Activated T-helper 1 cell treated with anti-CD3 and anti-CD28 coated beads, Interleukin-12 subunit alpha, Interleukin-12 subunit beta, Interleukin-2, Interleukin-4 antibody, amounts not matched to agents 30 ng/mL and 10 ng/mL and 1 ng/mL, durations not matched to agents 14 hours and 24 hours and 36 hours (primary cell): ENCODE measurements at regions not wholly inside any gene's neighbourhood (a gene's known extent, or its start where the extent isn't known, plus 50 kb on each side); places are given as distances from the start of the nearest gene placed in this dataset.
"Not testable (repeated sequence)": the region's sequence is repeated elsewhere in the genome, so short reads cannot be mapped to it uniquely, and the experiment has no call there.

ENCODE experiments used
- DNase-seq: peaks from one replicate; pipeline ENCODE4 v3.0.0; 2021; ENCODE audit warnings: low spot score
- H3K27ac Mint-ChIP-seq: one replicate; pipeline ENCODE4 v1.8.0; 2021; ENCODE audit warnings: mild to moderate bottlenecking, mixed read lengths
- H3K27me3 Mint-ChIP-seq: one replicate; pipeline ENCODE4 v1.8.0; 2022; ENCODE audit warnings: mild to moderate bottlenecking, moderate library complexity, mixed read lengths; ENCODE audit not compliant: insufficient read depth
- H3K36me3 Mint-ChIP-seq: one replicate; pipeline ENCODE4 v1.8.0; 2021; ENCODE audit warnings: low read depth, mixed read lengths
- H3K4me1 Mint-ChIP-seq: one replicate; pipeline ENCODE4 v1.8.0; 2021; ENCODE audit warnings: low read depth, mixed read lengths
- H3K4me3 Mint-ChIP-seq: one replicate; pipeline ENCODE4 v1.8.0; 2021; ENCODE audit warnings: mild to moderate bottlenecking, moderate library complexity, mixed read lengths
- H3K9me3 Mint-ChIP-seq: one replicate; pipeline ENCODE4 v1.8.0; 2021; ENCODE audit warnings: mixed read lengths
- intact Hi-C: fragments of 100-400 bp; cut with micrococcal nuclease; formaldehyde crosslinking; loops from one replicate; pipeline ENCODE4 v1.15.1; 2024

- H3K4me1 Mint-ChIP-seq, H3K4me3 Mint-ChIP-seq, H3K27me3 Mint-ChIP-seq, intact Hi-C loops, H3K9me3 Mint-ChIP-seq, H3K27ac Mint-ChIP-seq, DNase-seq, H3K36me3 Mint-ChIP-seq: not testable (repeated sequence)
These were observed 353.2 kb upstream of the EDA2R start for GRCh38 chrX:66992077-66992476.

DNA sequence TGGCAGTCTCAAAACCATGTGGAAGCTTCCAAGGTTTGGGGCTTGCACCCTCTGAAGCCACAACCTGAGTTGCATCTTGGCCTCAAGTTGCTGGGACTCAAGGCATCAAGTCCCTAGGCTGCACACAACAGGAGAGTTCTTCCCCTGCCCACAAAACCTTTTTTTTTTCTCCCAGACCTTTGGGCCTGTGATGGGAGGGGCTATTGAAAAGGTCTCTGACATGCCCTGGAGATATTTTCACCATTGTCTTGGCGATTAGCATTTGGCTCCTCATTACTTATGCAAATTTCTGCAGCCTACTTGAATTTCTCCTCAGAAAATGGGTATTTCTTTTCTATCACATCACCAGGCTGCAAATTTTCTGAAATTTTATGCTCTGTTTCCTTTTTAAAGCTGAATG, 349.5 kb upstream of the EDA2R start:
- Mint-ChIP-seq H3K27ac (no peak overlapping the region), H3K9me3 (peaks cover 3% of the 10 kb centered on the region), H3K27me3 (no peaks in the 10 kb centered on the region), H3K4me1 (no peaks in the 10 kb centered on the region), H3K36me3 (no peaks in the 10 kb centered on the region), H3K4me3 (no peak overlapping the region)
- no peak for DNase-seq
- intact Hi-C loops: no loop called here

GRCh38 chrX:66961665-66962064, 322.8 kb upstream of the EDA2R start:
- Mint-ChIP-seq H3K27me3 (no peaks in the 10 kb centered on the region), H3K9me3 (no peaks in the 10 kb centered on the region)
- no peak for DNase-seq

GRCh38 chrX:66931713-66932112, 292.8 kb upstream of the EDA2R start:
- Mint-ChIP-seq H3K4me1 (no peaks in the 10 kb centered on the region), H3K36me3 (no peaks in the 10 kb centered on the region), H3K4me3 (no peak overlapping the region), H3K27me3 (no peaks in the 10 kb centered on the region), H3K27ac (no peak overlapping the region), H3K9me3 (peaks cover 5% of the 10 kb centered on the region)
- intact Hi-C loops: no loop called here
- DNase-seq: no peak

More at GRCh38 chrX:66961665-66962064, 322.8 kb upstream of the EDA2R start:
- no peaks in the 10 kb centered on the region for H3K36me3 Mint-ChIP-seq
- no peaks in the 10 kb centered on the region for H3K4me1 Mint-ChIP-seq
- intact Hi-C loops: no loop called here
- H3K4me3 Mint-ChIP-seq: no peak overlapping the region
- H3K27ac Mint-ChIP-seq: no peak overlapping the region

DNA sequence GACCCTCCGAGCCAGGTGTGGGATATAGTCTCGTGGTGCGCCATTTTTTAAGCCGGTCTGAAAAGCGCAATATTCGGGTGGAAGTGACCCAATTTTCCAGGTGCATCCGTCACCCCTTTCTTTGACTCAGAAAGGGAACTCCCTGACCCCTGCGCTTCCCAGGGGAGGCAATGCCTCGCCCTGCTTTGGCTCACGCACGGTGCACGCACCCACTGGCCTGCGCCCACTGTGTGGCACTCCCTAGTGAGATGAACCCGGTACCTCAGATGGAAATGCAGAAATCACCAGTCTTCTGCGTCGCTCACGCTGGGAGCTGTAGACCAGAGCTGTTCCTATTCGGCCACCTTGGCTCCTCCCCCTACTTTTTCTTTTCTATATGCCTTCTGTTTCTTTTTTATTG, 291.6 kb upstream of the EDA2R start:
- H3K4me1 Mint-ChIP-seq, H3K27ac Mint-ChIP-seq, H3K9me3 Mint-ChIP-seq, intact Hi-C loops, H3K4me3 Mint-ChIP-seq, DNase-seq, H3K36me3 Mint-ChIP-seq, H3K27me3 Mint-ChIP-seq: not testable (repeated sequence)

- Mint-ChIP-seq H3K27me3 (no peaks in the 10 kb centered on the region), H3K4me1 (no peaks in the 10 kb centered on the region), H3K36me3 (no peaks in the 10 kb centered on the region), H3K9me3 (no peaks in the 10 kb centered on the region), H3K27ac (no peak overlapping the region), H3K4me3 (no peak overlapping the region)
- intact Hi-C loops: no loop called here
- no peak for DNase-seq
These were observed 281.4 kb upstream of the EDA2R start for GRCh38 chrX:66920296-66920695.

- no peaks in the 10 kb centered on the region for H3K36me3 Mint-ChIP-seq
- DNase-seq: no peak
- no peak overlapping the region for H3K27ac Mint-ChIP-seq
- H3K4me3 Mint-ChIP-seq: no peak overlapping the region
- H3K27me3 Mint-ChIP-seq: no peaks in the 10 kb centered on the region
- intact Hi-C loops: no loop called here
- H3K9me3 Mint-ChIP-seq: no peaks in the 10 kb centered on the region
- no peaks in the 10 kb centered on the region for H3K4me1 Mint-ChIP-seq
These were observed 280.5 kb upstream of the EDA2R start for GRCh38 chrX:66919280-66919832.

DNA sequence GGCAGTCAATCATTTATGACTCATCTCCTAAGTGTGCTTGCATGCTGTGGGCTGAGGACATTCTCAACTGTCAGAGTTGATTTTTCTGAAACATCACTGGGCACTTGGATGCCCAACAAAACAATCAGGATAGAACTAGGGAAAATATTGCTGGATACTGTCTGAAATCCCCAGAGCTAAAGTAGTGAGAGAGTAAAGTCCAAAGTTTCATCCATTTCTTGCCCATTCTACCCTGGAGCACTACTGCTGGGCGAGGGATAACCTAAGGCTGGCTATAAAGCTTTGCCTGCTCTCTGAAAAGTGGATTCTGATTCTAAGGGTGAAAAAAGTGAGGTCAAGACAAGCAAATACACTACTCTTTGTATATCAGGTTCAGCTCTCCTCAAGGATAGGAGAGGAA, 279.6 kb upstream of the EDA2R start:
- no peak for DNase-seq
- Mint-ChIP-seq H3K9me3 (no peaks in the 10 kb centered on the region), H3K36me3 (no peaks in the 10 kb centered on the region), H3K4me1 (no peaks in the 10 kb centered on the region), H3K27me3 (no peaks in the 10 kb centered on the region), H3K4me3 (no peak overlapping the region), H3K27ac (no peak overlapping the region)
- intact Hi-C loops: no loop called here

DNA sequence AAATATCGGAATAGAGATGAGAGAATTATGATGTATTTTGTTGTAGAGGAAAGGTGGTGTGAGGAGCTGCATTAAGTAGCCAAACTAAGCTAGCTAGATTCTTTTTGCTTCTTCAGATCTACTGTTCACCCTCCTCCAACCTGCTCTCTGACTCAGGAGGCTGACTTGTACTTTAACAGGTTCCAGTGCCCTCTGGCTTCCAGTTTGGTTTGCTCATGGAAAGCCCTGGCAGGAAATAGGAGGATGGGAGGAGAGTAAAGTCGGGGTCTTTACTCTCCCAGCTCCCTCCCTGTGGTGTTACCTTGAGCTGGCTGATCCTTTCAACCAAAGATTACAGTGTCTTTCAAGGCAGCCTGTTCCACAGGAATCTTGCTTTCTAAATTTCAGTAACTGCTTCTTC, 277.0 kb upstream of the EDA2R start:
- no peak overlapping the region for H3K4me3 Mint-ChIP-seq
- H3K4me1 Mint-ChIP-seq: no peaks in the 10 kb centered on the region
- H3K36me3 Mint-ChIP-seq: no peaks in the 10 kb centered on the region
- H3K9me3 Mint-ChIP-seq: no peaks in the 10 kb centered on the region
- intact Hi-C loops: no loop called here
- no peak for DNase-seq
- H3K27ac Mint-ChIP-seq: no peak overlapping the region
- H3K27me3 Mint-ChIP-seq: no peaks in the 10 kb centered on the region

DNA sequence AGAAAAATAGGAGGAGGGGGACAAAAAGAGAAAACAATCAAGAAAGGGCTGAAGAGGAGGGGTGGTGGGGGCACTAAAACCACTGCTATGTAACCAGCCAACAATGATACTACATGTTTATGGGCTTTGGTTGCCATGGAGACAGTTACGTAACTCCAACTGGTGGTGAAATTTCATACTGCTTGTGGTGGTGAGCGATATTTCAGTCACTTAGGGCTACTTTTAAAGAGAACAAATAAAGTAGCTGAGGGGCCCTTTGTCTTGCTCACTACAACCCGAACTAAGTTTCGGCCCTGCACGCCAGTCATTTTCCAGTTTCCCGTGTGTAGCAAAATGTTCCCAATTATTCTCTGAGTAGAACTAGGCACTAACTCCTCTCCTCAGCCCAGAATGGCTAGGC, 275.2 kb upstream of the EDA2R start:
- Mint-ChIP-seq H3K4me1 (no peaks in the 10 kb centered on the region), H3K27ac (no peak overlapping the region), H3K27me3 (no peaks in the 10 kb centered on the region), H3K9me3 (no peaks in the 10 kb centered on the region), H3K4me3 (no peak overlapping the region), H3K36me3 (no peaks in the 10 kb centered on the region)
- no peak for DNase-seq
- intact Hi-C loops: no loop called here

- DNase-seq: no peak
- Mint-ChIP-seq H3K27ac (no peak overlapping the region), H3K4me1 (no peaks in the 10 kb centered on the region), H3K27me3 (no peaks in the 10 kb centered on the region), H3K4me3 (no peak overlapping the region), H3K9me3 (no peaks in the 10 kb centered on the region), H3K36me3 (no peaks in the 10 kb centered on the region)
- intact Hi-C loops: no loop called here
These were observed 273.5 kb upstream of the EDA2R start for GRCh38 chrX:66912417-66912816.

DNA sequence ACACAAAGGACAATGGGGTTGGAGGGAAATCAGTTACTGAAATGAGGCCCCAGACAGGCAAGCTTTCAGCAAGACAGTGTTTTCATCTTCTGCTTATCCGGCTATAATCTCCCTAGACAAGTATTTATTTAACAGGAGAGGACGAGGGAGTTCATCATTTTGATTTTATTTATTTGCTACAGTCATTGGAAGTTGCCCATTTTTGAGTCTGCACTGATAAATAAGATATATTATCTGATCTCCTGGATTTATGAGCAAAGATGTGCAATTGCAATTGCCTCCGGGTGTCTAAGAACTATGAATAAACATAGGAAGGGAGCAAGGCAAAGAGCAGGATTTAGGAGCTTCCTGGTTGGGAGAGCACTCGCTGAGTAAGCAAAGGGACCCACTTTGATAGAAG, 263.2 kb upstream of the EDA2R start:
- Mint-ChIP-seq H3K27me3 (no peaks in the 10 kb centered on the region), H3K9me3 (no peaks in the 10 kb centered on the region), H3K4me3 (no peak overlapping the region), H3K4me1 (no peaks in the 10 kb centered on the region), H3K27ac (no peak overlapping the region), H3K36me3 (no peaks in the 10 kb centered on the region)
- DNase-seq: no peak
- intact Hi-C loops: no loop called here

DNA sequence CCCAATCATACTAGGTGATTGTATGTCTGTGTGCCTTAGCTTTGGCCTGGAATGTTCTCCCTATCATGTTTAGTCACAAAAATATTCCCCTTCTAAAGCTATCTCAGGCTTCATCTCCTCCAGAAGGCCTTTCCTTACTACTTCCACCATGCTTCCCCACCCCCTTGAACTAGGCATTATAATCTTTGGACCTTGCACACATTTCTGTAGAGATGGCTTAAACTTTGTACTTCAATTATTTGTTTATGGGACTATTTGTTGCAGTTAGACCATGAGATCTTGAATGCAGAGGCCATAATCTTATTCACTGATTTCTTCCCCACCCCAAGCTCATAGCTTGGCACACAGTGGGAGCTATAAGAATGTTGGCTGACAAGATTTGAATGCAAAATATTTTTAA, 262.0 kb upstream of the EDA2R start:
- H3K27me3 Mint-ChIP-seq: no peaks in the 10 kb centered on the region
- intact Hi-C loops: no loop called here

DNA sequence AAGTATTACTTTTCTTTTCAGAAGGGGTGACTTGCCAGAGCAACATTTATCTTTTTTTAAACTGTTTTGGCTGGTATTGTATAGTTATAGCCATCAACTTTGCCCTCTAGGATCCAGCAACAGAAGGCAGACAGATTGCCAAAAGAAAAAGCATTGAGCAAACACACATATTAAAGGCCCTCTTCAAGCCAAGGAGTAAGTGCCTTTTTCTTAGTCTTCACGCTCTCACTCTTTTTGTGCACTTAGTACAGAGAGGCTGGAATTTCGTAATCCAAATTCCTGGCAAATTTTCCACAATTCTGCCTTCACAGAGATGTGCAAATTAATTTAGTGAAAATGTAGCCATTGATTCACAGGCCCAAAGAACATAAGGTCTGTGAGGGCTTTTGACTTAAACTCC, 253.1 kb upstream of the EDA2R start:
- H3K27me3 Mint-ChIP-seq: no peaks in the 10 kb centered on the region
- H3K4me3 Mint-ChIP-seq: no peak overlapping the region
- no peak overlapping the region for H3K27ac Mint-ChIP-seq
- no peak for DNase-seq
- no peaks in the 10 kb centered on the region for H3K36me3 Mint-ChIP-seq
- H3K9me3 Mint-ChIP-seq: no peaks in the 10 kb centered on the region
- H3K4me1 Mint-ChIP-seq: no peaks in the 10 kb centered on the region
- intact Hi-C loops: no loop called here

More for the DNA sequence above, 262.0 kb upstream of the EDA2R start:
- no peaks in the 10 kb centered on the region for H3K36me3 Mint-ChIP-seq
- no peak for DNase-seq
- no peaks in the 10 kb centered on the region for H3K4me1 Mint-ChIP-seq
- H3K27ac Mint-ChIP-seq: no peak overlapping the region
- H3K4me3 Mint-ChIP-seq: no peak overlapping the region
- H3K9me3 Mint-ChIP-seq: no peaks in the 10 kb centered on the region
